SK-N-SH treated with all-trans-retinoic acid at 6 μM for 48 hours (cell line): ENCODE measurements at regions not wholly inside any gene's neighbourhood (a gene's known extent, or its start where the extent isn't known, plus 50 kb on each side); places are given as distances from the start of the nearest gene placed in this dataset.

ENCODE experiments used
- ARNTL ChIP-seq: fragments of 450-650 bp; formaldehyde crosslinking; IDR thresholded peaks from 2 replicates; pipeline ENCODE4 v1.5.0; 2020; ENCODE audit warnings: low read depth, mild to moderate bottlenecking, moderate library complexity, borderline replicate concordance
- CREB5 ChIP-seq: fragments of 250-450 bp; sonication (Bioruptor Pico); IDR thresholded peaks from 2 replicates; pipeline ENCODE4 v1.5.1; 2020; ENCODE audit warnings: low read depth, mild to moderate bottlenecking, moderate library complexity
- CSRNP3 ChIP-seq: fragments of 250-450 bp; sonication (Bioruptor Pico); IDR thresholded peaks from 2 replicates; pipeline ENCODE4 v1.5.1; 2021; ENCODE audit warnings: mild to moderate bottlenecking, moderate library complexity
- ESRRG ChIP-seq: fragments of 250-450 bp; sonication (Bioruptor Pico); IDR thresholded peaks from 2 replicates; pipeline ENCODE4 v1.6.1; 2021; ENCODE audit warnings: mild to moderate bottlenecking
- GLIS3 ChIP-seq: fragments of 250-450 bp; sonication (Bioruptor Pico); IDR thresholded peaks from 2 replicates; pipeline ENCODE4 v1.5.0; 2020; ENCODE audit warnings: mild to moderate bottlenecking, moderate library complexity
- PATZ1 ChIP-seq: fragments of 250-450 bp; sonication (Bioruptor Pico); IDR thresholded peaks from 2 replicates; pipeline ENCODE4 v1.8.0; 2020; ENCODE audit warnings: mild to moderate bottlenecking, moderate library complexity, borderline replicate concordance
- POU6F1 ChIP-seq: fragments of 250-450 bp; sonication (Bioruptor Pico); IDR thresholded peaks from 2 replicates; pipeline ENCODE4 v1.8.0; 2021; ENCODE audit warnings: low read depth, mild to moderate bottlenecking, moderate library complexity, borderline replicate concordance
- PPARA ChIP-seq: fragments of 250-450 bp; sonication (Bioruptor Pico); IDR thresholded peaks from 2 replicates; pipeline ENCODE4 v1.5.0; 2020; ENCODE audit warnings: mild to moderate bottlenecking, borderline replicate concordance
- RARB ChIP-seq: fragments of 250-450 bp; sonication (Bioruptor Pico); IDR thresholded peaks from 2 replicates; pipeline ENCODE4 v1.8.0; 2021; ENCODE audit warnings: mild to moderate bottlenecking, moderate library complexity
- TCF4 ChIP-seq: fragments of 250-450 bp; sonication (Bioruptor Pico); IDR thresholded peaks from 2 replicates; pipeline ENCODE4 v1.8.0; 2021; ENCODE audit warnings: mild to moderate bottlenecking, moderate library complexity, borderline replicate concordance
- ZFP3 ChIP-seq: fragments of 250-450 bp; sonication (Bioruptor Pico); IDR thresholded peaks from 2 replicates; pipeline ENCODE4 v1.5.0; 2020; ENCODE audit warnings: mild to moderate bottlenecking, moderate library complexity
- ZFP30 ChIP-seq: fragments of 450-650 bp; formaldehyde crosslinking; IDR thresholded peaks from 2 replicates; pipeline ENCODE4 v1.5.0; 2022; ENCODE audit warnings: mild to moderate bottlenecking, moderate library complexity
- ZNF70 ChIP-seq: fragments of 450-650 bp; formaldehyde crosslinking; IDR thresholded peaks from 2 replicates; pipeline ENCODE4 v1.5.0; 2020; ENCODE audit warnings: mild to moderate bottlenecking, moderate library complexity
- ZNF8 ChIP-seq: fragments of 450-650 bp; formaldehyde crosslinking; IDR thresholded peaks from 2 replicates; pipeline ENCODE4 v1.5.0; 2020; ENCODE audit warnings: mild to moderate bottlenecking, moderate library complexity

- TF ChIP-seq PATZ1 (CRISPR knock-in tag) (no peak), POU6F1 (CRISPR knock-in tag) (no peak), ARNTL (CRISPR knock-in tag) (no peak), ESRRG (CRISPR knock-in tag) (no peak), ZFP3 (CRISPR knock-in tag) (no peak), RARB (CRISPR knock-in tag) (no peak), ZNF70 (CRISPR knock-in tag) (no peak), CSRNP3 (CRISPR knock-in tag) (no peak), ZFP30 (CRISPR knock-in tag) (no peak), PPARA (CRISPR knock-in tag) (no peak), CREB5 (CRISPR knock-in tag) (no peak), ZNF8 (CRISPR knock-in tag) (no peak), TCF4 (no peak), GLIS3 (no peak)
These were observed 352.4 kb downstream of the TBC1D32 start for GRCh38 chr6:120981835-120982234.
